ENCODE measurements at regions not wholly inside any gene's neighbourhood (a gene's known extent, or its start where the extent isn't known, plus 50 kb on each side); places are given as distances from the start of the nearest gene placed in this dataset.

DNA sequence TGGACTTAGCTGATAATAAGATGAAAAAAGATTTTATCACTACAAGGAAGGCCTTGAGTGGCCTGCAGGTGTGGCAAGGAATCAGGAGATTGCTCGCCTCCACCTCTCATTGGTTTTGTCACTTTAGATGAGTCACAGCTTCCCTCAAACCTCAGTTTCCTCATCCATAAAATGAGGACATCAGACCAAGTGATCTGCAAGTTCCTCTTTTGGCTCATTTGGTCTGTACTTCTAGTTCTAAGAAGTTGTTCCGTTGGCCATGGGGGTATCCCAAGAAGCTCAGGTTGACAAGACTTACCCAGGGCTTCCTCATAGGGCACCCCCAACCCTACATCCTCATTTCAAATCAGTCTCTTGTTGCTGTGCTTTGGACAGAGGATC lies 254.1 kb downstream of the UACA start:
- intact Hi-C loops (cut with micrococcal nuclease): no loop called here

DNA sequence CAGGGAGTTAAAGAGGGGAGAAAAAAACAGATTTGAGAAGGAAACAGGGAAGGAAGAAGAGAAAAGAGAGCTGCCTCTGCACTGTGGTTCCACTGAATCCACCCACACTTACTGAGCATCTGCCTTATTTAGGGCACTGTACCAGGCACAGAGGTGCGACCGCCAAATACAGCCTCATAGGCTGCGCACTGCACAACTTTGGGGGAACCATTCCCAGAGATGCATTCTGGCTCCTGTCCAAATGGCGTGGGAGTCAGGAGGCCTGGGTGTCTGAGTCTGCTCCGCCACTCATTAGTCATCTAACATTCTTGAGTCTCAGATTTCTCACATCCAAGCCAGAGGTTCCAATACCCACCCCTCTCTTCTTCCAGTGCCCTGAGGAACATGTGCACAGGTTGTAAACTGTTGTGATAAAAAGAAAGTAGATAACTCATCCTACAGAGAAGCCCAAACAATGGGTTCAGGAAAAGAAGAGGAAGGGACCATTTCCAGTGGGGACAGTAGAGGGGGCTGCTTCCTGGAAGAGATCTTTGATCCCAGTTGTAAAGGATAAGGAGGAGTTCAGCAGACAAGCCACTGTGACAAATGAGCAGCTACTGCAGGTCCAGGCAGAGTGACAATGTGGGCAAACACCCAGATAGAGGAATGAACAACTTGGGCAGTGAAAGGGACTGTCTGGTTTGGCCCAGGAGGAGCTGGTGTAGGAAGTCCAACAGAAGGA lies 254.6 kb downstream of the UACA start:
- intact Hi-C loops (cut with micrococcal nuclease): no loop called here

DNA sequence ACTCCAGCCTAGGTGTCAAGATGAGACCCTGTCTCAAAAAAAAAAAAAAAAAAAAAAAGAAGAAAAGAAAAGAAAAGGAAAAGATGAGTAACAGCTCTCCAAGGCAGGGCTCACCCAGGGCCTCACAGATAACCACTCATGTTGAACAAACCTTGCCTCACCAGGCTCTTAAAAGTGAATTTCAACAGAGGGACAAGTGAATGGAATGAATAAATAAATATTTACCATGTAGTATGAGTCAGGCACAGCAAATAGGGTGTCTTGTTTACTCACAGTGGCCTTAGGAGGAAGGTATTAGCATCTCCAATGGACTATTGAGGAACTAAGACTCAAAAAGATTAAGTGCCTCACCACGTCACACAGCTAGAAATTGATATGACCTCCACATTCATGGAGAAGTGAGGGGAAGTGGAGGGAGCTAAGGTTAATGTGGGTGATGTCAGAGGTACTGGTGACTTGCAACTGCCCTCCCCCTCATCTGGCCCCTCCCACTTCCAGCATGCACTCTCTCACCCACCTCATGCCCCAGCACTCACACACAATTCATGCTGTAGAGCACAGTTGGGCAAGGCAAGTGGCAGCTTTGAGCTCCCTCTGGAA lies 255.5 kb downstream of the UACA start:
- intact Hi-C loops (cut with micrococcal nuclease): no loop called here

DNA sequence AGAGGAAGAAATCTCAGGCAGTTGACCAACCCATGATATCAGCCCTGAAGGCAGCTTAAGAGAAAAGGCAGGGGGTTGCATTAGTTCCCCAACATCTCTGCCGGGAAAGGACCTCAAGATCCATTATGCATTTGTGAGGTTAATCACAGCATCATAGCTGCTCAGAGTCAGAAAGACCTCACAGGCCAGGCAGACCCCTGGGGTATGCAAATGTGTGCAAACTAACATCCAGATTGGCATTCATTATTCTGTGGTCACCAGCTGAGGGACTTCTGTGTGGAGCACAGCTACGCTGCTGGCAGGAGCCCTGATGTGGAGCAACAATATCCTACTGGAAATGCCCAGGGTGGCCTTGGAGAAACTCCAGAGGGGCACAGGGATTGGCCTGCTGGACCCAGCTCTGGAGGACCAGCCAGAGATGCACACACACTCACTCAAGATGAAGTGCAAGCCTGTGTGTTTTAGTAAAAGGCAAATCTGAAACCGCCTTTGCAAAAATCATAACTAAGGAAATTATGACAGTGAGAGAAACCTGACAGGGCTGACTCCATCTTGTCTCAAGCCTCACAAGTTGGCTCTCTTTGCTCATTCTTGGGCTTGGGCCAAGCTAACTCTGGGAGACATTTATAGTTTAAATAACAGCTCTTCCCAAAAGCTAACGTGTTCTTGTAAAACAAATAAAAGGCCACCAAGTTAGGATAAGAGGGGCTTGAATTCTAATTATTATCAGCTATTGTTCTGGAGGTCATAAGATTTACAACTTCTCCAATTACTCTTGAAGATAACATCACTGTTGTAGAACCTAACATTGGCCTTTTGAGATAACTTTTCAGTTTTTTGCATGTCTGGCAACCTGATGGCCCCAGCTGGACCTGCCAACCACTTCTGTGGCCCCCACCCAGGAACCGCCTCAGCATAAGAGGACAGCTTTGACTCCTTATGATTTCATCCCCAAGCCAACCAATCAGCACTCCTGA lies 257.1 kb downstream of the UACA start:
- intact Hi-C loops (cut with micrococcal nuclease): no loop called here

DNA sequence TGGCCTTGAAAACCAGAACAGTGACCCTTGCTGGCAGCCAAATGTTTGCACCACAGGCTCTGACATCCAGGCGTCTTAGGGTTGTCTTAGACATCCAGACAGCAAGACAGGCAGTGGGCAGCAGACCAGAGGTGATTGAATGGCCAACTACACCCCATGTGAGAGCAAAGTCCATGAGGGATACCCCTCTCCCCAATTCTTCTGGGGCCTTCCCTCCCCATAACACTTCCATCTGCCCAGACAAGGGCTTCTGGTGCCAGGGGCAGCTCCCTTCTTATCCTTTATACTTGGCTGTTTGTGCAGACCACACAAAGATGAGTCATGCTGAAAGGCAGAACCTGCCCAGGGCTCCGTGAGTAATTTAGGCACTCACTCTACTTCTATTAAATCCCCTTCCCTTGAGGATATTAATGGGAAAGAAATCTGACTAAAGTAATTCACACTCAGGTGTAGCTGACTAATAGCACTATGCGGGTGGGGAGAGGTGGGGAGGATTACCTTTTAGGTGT lies 257.9 kb downstream of the UACA start:
- intact Hi-C loops (cut with micrococcal nuclease): no loop called here

DNA sequence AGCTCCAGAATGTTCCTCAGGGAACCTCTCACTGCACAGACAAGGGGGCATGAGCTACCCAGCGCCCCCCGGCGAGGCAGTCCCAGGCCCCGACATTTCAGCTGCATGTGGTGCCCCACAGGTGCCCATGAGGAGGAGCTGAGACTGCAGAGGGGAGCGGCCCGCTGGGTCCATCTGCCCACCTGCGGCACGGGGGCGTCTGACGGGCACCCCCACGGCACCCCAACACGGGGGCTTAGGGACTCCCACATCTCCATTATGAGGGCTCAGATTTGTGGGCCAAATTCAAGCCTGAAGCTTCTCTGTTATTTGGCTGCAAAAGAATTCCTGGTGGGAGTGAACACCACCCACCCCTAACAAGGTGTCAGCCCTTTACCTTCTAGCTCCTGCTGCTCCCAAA lies 258.4 kb downstream of the UACA start:
- intact Hi-C loops (cut with micrococcal nuclease): no loop called here

DNA sequence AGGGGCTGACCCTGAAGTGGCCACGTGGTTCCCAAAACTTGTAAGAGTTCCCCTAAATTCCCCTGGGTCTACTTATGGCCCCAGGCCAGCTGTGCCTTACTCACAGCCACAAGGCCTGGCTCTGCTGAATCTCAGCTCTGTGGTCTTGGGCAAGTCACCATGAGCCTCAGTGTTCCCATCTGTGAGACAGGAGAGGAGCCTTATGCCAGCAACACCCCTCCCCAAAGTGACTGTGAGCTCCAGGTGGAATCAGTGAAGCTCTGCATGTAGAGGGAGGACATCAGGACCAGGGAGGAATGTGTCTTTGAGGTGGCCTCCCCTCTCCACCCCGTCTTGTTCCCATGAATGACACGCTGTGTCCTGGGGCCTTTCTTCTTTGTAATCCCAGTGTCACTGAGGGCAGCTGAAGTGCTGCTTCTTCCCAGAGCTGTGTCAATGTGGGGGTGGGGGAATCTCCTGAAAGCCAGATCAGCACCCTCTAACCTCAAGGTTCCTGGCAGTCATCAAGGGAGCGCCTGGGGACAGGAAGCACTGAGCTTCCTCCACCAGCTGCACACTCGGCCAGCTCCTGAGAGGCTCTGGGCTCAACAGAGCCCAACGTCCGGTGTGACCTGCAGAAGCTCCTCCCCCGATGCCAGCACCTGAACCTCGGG lies 258.9 kb downstream of the UACA start:
- intact Hi-C loops (cut with micrococcal nuclease): no loop called here

DNA sequence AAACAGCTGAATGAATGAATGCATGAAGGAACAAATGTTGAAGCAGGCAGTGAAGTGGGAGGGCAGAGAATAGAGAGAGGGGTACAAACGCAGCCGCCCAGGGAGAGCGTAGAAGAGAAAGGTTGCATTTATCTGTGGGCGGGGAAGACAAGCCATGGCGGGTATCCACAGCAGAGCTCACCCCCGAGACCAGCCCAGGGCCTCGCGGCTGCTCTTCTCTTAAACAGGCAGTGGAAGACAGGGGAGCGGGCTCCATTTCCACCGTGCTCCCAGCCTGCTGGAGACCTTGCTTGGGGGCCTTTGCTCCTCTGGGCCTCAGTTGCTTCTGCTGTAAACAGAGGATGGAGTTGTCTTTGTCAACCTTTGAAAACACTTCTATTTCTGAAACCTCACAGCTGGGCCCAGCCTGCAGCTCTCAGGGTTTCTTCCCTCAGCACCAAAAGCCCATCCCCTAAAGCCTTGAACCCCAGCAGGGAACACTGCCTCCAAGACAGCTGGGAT lies 259.5 kb downstream of the UACA start:
- intact Hi-C loops (cut with micrococcal nuclease): no loop called here

DNA sequence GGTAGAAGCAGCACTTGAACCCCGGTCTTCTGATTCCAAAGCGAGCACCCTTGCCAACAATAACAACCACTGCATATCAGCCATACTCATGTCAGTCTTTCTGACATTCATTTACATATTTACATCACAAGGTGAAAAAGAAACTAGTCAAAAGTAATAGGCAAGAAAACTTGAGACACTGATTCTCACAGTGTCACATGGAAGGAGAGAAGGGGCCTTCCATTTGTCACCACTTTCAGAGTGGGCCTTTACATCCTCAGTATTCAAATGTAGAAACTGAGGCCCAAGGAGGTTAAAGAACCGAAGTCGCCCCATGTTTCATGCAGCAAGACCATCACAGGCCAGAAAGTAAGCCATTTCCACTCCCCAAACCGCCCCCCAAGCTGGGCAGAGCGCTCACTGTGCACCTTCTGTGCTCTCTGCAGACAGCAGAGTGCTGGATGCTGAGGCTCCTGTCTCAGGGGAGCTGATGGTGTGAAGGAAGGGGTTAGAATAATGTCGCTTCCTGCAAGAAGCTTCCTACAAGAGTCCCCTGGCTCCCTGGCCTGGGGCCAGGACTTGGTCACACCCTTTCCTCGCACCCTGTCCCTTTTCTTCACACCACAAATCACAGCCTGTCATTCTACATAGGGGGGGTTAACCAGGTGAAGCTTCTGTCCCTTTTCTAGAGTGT lies 260.1 kb downstream of the UACA start:
- intact Hi-C loops (cut with micrococcal nuclease): no loop called here

DNA sequence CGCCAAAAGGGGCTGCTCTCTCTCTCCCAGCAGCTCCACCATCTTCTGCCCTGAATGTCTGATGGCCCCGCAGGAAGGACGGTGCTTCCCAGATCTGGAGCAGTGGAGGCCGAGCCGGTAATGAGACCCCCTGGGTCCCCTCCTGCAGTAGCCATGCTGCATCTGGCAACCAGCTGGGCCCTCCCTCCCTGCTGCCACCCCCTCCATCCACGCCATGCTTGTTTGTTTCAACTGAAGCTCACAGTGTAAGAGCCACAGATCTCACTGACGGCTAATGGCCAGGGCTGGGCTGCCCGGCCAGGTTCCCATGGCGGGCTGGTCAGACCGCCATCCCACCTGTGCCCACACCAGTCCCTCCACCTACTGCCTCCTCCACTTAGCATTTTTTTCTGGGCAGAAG lies 260.8 kb downstream of the UACA start:
- intact Hi-C loops (cut with micrococcal nuclease): no loop called here

DNA sequence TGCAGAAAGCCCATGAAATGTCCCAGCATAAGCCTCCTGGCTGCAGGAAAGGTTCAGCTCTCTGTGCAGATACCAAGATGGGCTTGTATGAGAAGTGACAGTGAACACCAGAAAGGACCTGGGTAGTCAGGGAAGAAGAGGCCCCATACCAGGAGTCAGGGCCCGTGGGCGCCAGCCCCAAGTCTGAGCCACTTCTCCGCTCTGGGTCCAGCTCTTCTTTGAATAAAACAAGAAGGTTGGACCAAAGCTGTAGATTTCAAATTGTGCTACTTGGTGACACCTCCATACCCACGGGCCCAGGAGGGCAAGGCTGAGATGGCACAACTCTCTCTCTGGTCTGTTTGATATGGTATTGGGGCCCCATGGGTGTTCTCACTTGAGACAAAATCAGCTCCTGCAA lies 261.5 kb downstream of the UACA start:
- intact Hi-C loops (cut with micrococcal nuclease): no loop called here

DNA sequence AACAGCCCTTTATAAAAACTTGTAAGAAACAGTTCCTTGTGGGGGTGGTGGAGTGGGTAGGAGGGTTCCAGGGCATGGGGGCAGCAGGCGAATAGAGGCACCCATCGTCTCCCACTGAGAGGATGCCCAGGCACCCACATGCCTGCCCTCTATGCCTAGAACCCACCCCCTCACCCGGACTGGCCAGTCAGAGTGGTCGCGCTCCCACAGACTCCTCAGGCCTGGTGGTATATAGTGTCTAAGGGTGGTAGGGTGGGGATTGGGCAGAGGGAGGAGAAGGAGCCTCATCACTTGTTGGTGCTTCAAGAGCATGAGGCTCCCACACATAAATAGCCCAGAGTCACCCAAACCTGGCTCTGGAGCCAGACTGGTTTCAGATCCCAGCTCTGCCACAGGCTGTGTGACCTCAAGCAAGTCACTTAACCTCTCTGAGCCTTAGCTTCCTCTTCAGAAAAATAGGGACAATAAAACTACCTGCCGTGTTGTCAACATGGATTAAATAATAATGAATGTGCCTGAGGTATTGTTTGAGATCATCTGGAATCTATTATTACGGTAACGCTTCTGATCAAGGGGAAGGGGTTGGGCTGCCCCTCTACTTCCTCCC lies 262.1 kb downstream of the UACA start:
- intact Hi-C loops (cut with micrococcal nuclease): no loop called here

DNA sequence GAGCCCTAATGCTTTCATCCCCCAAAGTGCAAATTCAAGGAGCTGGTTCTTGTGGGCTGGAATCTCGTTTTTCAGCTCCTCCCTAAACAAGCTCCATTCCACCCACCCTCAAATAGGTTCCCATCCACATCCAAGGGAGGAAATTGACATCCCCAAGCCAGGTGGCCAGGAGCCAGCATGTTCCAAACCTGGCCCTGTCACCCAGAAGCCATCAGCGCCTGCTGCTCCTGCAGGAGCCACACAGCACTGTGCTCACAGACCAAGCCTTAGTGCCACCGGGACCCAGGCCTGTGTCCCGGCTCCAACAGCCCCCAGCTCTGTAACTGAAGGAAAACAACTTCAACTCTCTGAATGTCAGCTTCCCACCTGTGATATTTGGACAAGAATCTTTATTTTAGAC lies 263.6 kb downstream of the UACA start:
- intact Hi-C loops (cut with micrococcal nuclease): no loop called here

DNA sequence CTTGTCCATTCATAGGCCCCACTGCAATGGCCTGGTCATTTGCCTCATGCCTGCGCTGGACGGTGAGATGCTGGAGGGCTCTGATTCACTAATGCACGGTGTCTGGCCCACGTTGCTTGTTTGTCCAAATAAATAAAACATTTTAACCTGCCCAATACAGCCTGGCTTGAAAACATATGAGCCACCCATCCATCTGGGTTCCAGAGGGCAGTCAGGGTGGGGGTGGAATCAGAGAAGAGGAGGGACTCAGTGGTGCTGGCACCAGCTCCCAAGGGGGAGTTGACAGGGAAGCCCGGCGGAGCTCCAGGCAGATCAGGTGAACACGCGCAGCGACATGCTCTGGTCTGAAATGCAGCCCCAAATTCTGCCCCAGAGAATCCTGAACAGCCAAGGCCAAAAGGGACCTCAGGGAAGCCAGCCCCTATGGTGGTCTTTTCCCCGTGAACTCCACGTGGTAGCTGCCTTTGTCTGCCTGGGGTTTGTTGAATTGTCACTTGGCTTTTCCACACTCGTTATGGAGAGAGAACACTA lies 265.2 kb downstream of the UACA start:
- intact Hi-C loops (cut with micrococcal nuclease): no loop called here

DNA sequence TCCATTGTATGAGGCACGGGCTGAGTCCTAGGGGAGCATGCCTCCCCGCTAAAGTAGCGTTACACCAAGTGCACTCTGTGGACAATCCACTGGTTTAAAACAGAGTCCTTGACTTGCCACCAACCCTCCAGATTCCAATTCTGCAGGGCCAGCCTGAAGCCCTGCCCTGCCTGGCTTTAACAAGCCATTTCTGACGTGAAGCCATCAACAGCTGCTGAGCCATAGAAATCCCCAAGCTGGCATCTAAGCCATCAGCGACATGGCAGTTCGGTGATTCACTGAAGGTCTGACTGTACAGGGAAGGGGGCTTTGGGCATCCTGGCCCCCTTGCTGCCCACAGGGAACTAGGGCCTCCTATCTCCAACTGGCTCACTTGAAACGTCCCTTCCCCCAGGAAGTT lies 265.7 kb downstream of the UACA start:
- intact Hi-C loops (cut with micrococcal nuclease): no loop called here

DNA sequence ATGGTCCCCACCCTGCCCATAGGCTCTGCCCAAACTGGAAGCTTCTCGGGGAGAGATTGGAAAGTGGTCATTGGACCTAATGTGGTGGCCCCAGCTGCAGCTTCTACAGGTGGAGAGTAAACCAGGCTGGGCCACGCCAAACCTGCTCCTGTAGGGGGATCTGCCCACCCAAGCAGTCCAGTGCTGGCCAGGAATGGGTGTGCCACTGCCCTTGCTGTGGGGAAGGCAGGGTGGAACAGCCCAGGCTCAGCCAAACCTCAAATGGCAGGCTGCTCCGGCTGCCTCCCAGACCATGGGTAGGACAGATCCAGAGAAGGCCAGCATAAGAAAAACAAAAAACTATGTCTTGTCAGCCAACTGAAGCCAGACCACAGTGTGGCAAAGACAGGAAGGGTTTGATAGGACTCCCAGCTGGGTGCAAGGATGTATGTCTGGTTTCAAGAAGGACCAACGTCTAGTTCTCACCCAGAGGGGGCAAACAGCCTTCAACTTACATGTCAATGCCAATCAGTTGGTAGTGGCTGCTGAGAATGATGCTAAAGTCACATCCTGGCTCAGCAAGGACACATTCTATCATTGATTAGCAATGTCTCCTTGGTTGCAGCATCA lies 267.3 kb downstream of the UACA start:
- intact Hi-C loops (cut with micrococcal nuclease): no loop called here

DNA sequence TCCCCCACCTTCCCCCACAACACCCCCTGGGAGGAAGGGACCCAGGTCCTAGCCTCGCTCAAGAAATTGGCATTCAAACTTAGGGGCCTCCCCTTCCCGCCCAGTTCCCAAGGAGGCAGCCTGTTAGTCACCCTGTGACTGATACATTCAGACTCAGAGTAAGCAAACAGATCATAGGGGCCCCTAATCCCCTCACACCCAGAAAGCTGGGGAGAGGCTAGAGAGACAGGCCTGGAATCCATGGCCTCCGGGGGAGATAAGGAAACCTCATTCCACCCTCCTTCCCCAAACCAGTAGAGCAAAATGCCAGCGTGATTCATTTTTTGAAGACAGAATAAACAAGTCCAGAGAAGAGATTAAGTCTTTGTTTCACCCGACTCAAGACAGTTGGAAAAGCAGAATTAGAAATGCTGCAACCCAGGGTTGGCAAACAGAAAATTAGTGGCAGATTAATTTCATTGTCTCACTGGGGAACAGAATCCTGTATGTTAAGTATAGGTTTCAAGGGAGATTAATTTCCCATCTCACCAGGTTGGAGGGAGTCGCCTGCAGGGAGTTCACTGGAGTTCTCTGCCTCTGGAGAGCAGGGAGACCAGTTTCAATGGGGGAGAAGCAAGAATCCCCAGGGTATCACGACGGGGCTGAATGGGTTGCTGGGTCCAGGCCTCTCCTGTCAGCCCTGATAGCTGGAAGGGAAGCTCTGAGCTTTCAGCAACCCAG lies 268.3 kb downstream of the UACA start:
- intact Hi-C loops (cut with micrococcal nuclease): no loop called here

DNA sequence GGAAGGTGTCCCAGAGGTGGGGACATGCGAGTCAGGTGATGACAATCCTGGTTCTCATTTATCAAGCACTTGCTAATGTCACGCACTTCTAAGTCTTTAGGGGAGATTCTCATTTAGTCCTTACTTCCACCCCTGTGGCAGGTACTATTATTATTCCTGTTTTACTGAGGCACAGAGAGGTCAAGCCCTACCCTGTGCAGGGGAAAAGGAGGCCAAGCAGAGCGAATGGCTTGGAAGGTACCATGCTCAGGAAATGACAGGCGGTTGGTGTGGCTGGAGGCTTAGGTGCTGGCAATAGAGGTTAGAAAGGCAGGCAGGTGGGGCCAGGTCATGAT lies 268.9 kb downstream of the UACA start:
- intact Hi-C loops (cut with micrococcal nuclease): no loop called here

Data from T-helper 2 cell treated with Interferon-gamma antibody and Interleukin-4, amounts not matched to agents 100 ng/mL and 5 ng/mL, for 36 hours (primary cell).